Activated B cell treated with CpG ODN at 0.5 μM for 24 hours (primary cell): ENCODE measurements at regions not wholly inside any gene's neighbourhood (a gene's known extent, or its start where the extent isn't known, plus 50 kb on each side); places are given as distances from the start of the nearest gene placed in this dataset.

Source experiments
- ATAC-seq: fragments of 200-7000 bp; cut with Tn5 transposase; one replicate; pipeline ENCODE4 v1.10.0; 2021; ENCODE audit warnings: low read depth, mild to moderate bottlenecking, moderate library complexity
- CTCF ChIA-PET: fragments of 350-600 bp; sonication (Branson Sonifier 250); formaldehyde crosslinking; loops from one replicate; lab custom pipeline; 2021; ENCODE audit warnings: antibody characterized with exemption; lab: Charles Lee
- POLR2A ChIA-PET: fragments of 350-600 bp; sonication (Branson Sonifier 250); formaldehyde crosslinking; loops from one replicate; lab custom pipeline; 2021; ENCODE audit warnings: antibody characterized with exemption; lab: Charles Lee
- DNase-seq: peaks from one replicate; pipeline ENCODE4 v3.0.0; 2022
- H3K27ac Mint-ChIP-seq: one replicate; pipeline ENCODE4 v1.8.0; 2020; ENCODE audit warnings: mixed read lengths
- H3K27me3 Mint-ChIP-seq: one replicate; pipeline ENCODE4 v1.8.0; 2021; ENCODE audit warnings: mixed read lengths
- H3K36me3 Mint-ChIP-seq: one replicate; pipeline ENCODE4 v1.8.0; 2021; ENCODE audit warnings: low read depth, mixed read lengths
- H3K4me1 Mint-ChIP-seq: one replicate; pipeline ENCODE4 v1.8.0; 2021; ENCODE audit warnings: mixed read lengths
- H3K4me3 Mint-ChIP-seq: one replicate; pipeline ENCODE4 v1.8.0; 2020; ENCODE audit warnings: mild to moderate bottlenecking, mixed read lengths
- H3K9me3 Mint-ChIP-seq: one replicate; pipeline ENCODE4 v1.8.0; 2020; ENCODE audit warnings: mixed read lengths
- intact Hi-C: fragments of 100-400 bp; cut with micrococcal nuclease; formaldehyde crosslinking; loops from one replicate; pipeline ENCODE4 v1.15.1; 2024
- TF ChIP-seq, protein P1 (sequence below): fragments of 200-600 bp; IDR thresholded peaks from one replicate; pipeline ENCODE4 v1.8.0; 2022; ENCODE audit warnings: antibody characterized with exemption, mild to moderate bottlenecking

DNA sequence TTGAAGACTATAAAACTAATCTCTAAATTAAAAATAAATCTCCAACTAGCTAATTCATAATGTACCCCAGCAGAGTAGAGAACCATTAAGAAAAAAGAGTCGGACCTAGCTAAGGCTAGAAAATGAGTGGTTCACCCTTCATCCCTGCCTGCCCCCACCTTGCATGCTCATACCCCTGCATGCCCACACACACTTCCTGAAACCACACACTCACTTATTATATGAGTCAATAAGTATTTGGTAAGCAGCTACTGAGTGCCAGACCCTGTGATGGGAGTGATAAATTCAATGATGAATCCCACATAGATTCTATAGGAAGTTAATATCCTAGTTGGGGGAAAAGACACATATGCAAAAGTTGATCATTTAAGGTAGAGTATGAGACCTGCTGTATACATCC, 152.9 kb upstream of the INHBA start:
- Mint-ChIP-seq H3K4me1 (no peaks in the 10 kb centered on the region), H3K36me3 (no peaks in the 10 kb centered on the region), H3K27me3 (no peaks in the 10 kb centered on the region), H3K9me3 (peaks cover 2% of the 10 kb centered on the region), H3K4me3 (no peak overlapping the region), H3K27ac (no peak overlapping the region)
- CTCF ChIA-PET, result no interaction called here
- POLR2A ChIA-PET, result interaction anchor here (0.6 kb wide), 1 partner anchor 12 kb away, joined by 9 read pairs; no protein-coding TSS in a partner anchor
- intact Hi-C loops, result no loop called here
- no peak for ATAC-seq
- no peak for DNase-seq
- TF ChIP-seq, protein P1, sequence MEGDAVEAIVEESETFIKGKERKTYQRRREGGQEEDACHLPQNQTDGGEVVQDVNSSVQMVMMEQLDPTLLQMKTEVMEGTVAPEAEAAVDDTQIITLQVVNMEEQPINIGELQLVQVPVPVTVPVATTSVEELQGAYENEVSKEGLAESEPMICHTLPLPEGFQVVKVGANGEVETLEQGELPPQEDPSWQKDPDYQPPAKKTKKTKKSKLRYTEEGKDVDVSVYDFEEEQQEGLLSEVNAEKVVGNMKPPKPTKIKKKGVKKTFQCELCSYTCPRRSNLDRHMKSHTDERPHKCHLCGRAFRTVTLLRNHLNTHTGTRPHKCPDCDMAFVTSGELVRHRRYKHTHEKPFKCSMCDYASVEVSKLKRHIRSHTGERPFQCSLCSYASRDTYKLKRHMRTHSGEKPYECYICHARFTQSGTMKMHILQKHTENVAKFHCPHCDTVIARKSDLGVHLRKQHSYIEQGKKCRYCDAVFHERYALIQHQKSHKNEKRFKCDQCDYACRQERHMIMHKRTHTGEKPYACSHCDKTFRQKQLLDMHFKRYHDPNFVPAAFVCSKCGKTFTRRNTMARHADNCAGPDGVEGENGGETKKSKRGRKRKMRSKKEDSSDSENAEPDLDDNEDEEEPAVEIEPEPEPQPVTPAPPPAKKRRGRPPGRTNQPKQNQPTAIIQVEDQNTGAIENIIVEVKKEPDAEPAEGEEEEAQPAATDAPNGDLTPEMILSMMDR, result no peak

DNA sequence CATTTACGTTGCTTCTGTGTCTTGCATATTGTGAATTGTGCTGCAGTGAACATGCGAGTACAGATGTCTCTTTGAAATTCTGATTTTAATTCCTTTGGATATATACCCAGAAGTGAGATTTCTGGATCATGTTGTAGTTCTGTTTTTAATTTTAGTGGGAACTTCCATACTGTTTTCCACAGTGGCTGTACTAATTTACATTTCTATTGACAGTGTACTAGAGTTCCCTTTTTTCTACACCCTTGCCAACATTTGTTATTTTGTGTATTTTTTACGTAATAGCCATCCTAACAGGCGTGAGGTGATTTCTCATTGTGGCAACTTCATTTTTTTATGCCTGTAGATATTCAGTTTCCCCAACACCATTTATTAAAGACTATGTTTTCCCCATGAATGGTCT, 144.7 kb upstream of the INHBA start:
- no peaks in the 10 kb centered on the region for H3K4me1 Mint-ChIP-seq
- TF ChIP-seq, protein P1, result no peak
- peaks cover 2% of the 10 kb centered on the region for H3K36me3 Mint-ChIP-seq
- DNase-seq (no peak), ATAC-seq (no peak)
- H3K27me3 Mint-ChIP-seq, result no peaks in the 10 kb centered on the region
- ChIA-PET POLR2A (no interaction called here), CTCF (no interaction called here)
- H3K27ac Mint-ChIP-seq, result no peak overlapping the region
- H3K9me3 Mint-ChIP-seq, result peaks cover 6% of the 10 kb centered on the region
- intact Hi-C loops, result no loop called here
- H3K4me3 Mint-ChIP-seq, result no peak overlapping the region

DNA sequence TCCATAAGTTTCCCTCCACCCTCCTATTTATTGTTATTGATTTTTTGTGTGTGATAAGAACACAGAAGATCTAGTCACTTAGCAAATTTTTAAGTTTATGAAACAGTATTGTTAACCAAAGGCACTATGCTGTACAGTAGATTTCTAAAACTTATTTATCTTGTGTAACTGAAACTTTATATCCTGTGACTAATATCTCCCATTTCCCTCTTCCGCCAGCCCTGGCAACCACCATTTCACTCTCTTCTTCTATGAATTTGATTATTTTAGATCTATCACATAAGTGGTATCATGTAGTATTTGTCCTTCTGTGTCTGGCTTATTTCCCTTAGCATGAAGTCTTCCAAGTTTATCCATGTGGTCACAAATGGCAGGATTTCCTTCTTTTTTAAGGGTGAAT, 144.3 kb upstream of the INHBA start:
- Mint-ChIP-seq H3K4me3 (no peak overlapping the region), H3K27ac (no peak overlapping the region), H3K4me1 (no peaks in the 10 kb centered on the region), H3K36me3 (peaks cover 2% of the 10 kb centered on the region), H3K27me3 (no peaks in the 10 kb centered on the region), H3K9me3 (peaks cover 6% of the 10 kb centered on the region)
- intact Hi-C loops, result no loop called here
- TF ChIP-seq, protein P1, result no peak
- ChIA-PET CTCF (no interaction called here), POLR2A (no interaction called here)
- ATAC-seq (no peak), DNase-seq (no peak)

DNA sequence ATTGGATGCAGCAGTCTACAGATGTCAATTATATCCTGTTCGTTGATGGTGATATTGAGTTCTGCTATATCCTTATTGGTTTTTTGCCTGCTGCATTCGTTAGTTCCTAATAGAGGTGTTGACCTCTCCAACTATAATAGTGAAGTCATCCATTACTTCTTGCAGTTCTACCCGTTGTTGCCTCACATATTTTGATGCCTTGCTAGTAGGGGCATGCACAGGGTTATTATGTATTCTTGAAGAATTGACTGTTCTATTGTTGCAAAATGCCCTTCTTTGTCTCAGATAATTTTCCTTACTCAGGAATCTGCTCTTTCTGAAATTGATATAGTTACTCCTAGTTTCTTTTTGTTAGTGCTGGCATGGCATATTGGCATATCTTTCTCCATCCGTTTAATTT, 140.1 kb upstream of the INHBA start:
- ATAC-seq (no peak), DNase-seq (no peak)
- Mint-ChIP-seq H3K27me3 (no peaks in the 10 kb centered on the region), H3K4me3 (no peak overlapping the region), H3K4me1 (no peaks in the 10 kb centered on the region), H3K9me3 (peaks cover 8% of the 10 kb centered on the region), H3K36me3 (no peaks in the 10 kb centered on the region), H3K27ac (no peak overlapping the region)
- CTCF ChIA-PET, result no interaction called here
- POLR2A ChIA-PET, result no interaction called here
- intact Hi-C loops, result no loop called here
- TF ChIP-seq, protein P1, result no peak

DNA sequence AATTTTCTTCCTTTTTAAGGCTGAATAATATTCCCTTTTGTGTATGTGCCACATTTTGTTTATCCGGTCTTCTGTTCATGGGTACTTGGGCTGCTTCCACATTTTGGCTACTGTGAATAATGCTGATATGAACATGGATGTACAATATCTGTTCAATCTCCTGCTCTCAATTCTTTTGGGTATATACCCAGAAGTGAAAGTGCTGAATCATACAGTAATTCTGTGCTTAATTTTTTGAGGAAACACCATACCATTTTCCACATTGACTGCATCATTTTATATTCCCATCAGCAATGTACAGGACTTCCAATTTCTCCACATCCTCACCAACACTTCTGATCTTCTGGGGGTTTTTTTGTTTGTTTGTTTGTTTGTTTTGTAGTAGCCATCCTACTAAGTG, 135.0 kb upstream of the INHBA start:
- peaks cover 26% of the 10 kb centered on the region for H3K4me1 Mint-ChIP-seq

More for the DNA sequence above, 135.0 kb upstream of the INHBA start:
- Mint-ChIP-seq H3K9me3 (peaks cover 11% of the 10 kb centered on the region), H3K4me3 (no peak overlapping the region), H3K27ac (no peak overlapping the region), H3K36me3 (no peaks in the 10 kb centered on the region), H3K27me3 (no peaks in the 10 kb centered on the region)
- TF ChIP-seq, protein P1, result no peak
- POLR2A ChIA-PET, result no interaction called here
- intact Hi-C loops, result no loop called here
- no peak for DNase-seq
- no peak for ATAC-seq
- CTCF ChIA-PET, result no interaction called here
